ENCODE measurements at regions not wholly inside any gene's neighbourhood (a gene's known extent, or its start where the extent isn't known, plus 50 kb on each side); places are given as distances from the start of the nearest gene placed in this dataset.

- TF ChIP-seq POLR2A (IDR thresholded peaks at IDR 0.05; ENCODE audit: insufficient read depth in 1 of 2, low read depth in 2 of 2, low read length in 2 of 2), result no peak
- TF ChIP-seq PHB2 (IDR thresholded peaks at IDR 0.05; ENCODE audit: partially characterized antibody), result no peak
- TF ChIP-seq, protein P1, sequence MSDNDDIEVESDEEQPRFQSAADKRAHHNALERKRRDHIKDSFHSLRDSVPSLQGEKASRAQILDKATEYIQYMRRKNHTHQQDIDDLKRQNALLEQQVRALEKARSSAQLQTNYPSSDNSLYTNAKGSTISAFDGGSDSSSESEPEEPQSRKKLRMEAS (IDR thresholded peaks at IDR 0.05), result no peak
- TF ChIP-seq ATM (IDR thresholded peaks at IDR 0.05; ENCODE audit: borderline replicate concordance), result no peak
- TF ChIP-seq HOXA7 (CRISPR knock-in tag; IDR thresholded peaks at IDR 0.05), result no peak
These were observed 254.0 kb upstream of the POU3F3 start for GRCh38 chr2:104599787-104600510.

Measured in HepG2 (cell line).